HepG2 (cell line): ENCODE measurements at regions not wholly inside any gene's neighbourhood (a gene's known extent, or its start where the extent isn't known, plus 50 kb on each side); places are given as distances from the start of the nearest gene placed in this dataset.
"Not testable (repeated sequence)": the region's sequence is repeated elsewhere in the genome, so short reads cannot be mapped to it uniquely, and the experiment has no call there.

ENCODE experiments used
- ATAC-seq: fragments of 200-7000 bp; cut with Tn5 transposase; 3 replicates; pipeline ENCODE4 v1.9.1; 2020; ENCODE audit warnings: mild to moderate bottlenecking, moderate library complexity
- BruUV-seq: library from RNA; stranded (reverse); fragments of 400-500 nt; replicated peaks from 2 replicates; lab custom pipeline; 2021; lab: Mats Ljungman, UMichigan
- CTCF ChIA-PET: fragments of 300-600 bp; formaldehyde crosslinking; extraction: SDS; loops from one replicate; lab custom pipeline; 2021; ENCODE audit warnings: low total read pairs, inconsistent platforms, low intra/inter-chr PET ratio; lab: Yijun Ruan, JAX
- POLR2A ChIA-PET: fragments of 350-600 bp; sonication (Branson Sonifier 250); formaldehyde crosslinking; loops from one replicate; lab custom pipeline; 2020; ENCODE audit warnings: antibody characterized with exemption, inconsistent platforms; lab: Yijun Ruan, JAX
- DNase-seq: peaks from one replicate; pipeline ENCODE4 v3.0.0-alpha.2; 2015; ENCODE audit warnings: low spot score
- FAIRE-seq: peaks from 3 replicates; lab custom pipeline; 2011; peaks lifted over from hg19 to GRCh38; lab: Jason Lieb, UNC
- H2AFZ ChIP-seq: one replicate; pipeline ENCODE4 v1.6.1; 2011; ENCODE audit warnings: low read length, inconsistent platforms
- H3K27ac ChIP-seq: fragments of 300-600 bp; 3 replicates; pipeline ENCODE4 v1.8.0; 2011; ENCODE audit warnings: mixed run types, mild to moderate bottlenecking, mixed read lengths, low read length, inconsistent platforms; ENCODE audit not compliant: insufficient read depth; ENCODE audit errors: extremely low read length
- H3K27me3 ChIP-seq, 2 experiments: fragments of 200-600 bp in 1 of 2; 2 replicates in 1 of 2; 3 replicates in 1 of 2; pipeline versions ENCODE4 v1.6.0 to v1.8.0; 2011; ENCODE audit warnings: low read length in 2 of 2, mild to moderate bottlenecking in 2 of 2, moderate library complexity in 2 of 2, inconsistent platforms in 1 of 2; ENCODE audit not compliant: insufficient read depth in 2 of 2, control insufficient read depth in 1 of 2
- H3K36me3 ChIP-seq, 2 experiments: fragments of 200-600 bp in 1 of 2; replicated peaks in 1 of 2; 2 replicates in 1 of 2; 3 replicates in 1 of 2; pipeline versions ENCODE4 v1.5.1 to v1.8.0; 2011; ENCODE audit warnings: low read length in 2 of 2, inconsistent platforms in 1 of 2; ENCODE audit not compliant: insufficient read depth in 2 of 2, control insufficient read depth in 1 of 2
- H3K4me1 ChIP-seq: 2 replicates; pipeline ENCODE4 v1.5.1; 2012; ENCODE audit warnings: low read length, inconsistent platforms; ENCODE audit not compliant: insufficient read depth
- H3K4me2 ChIP-seq: 2 replicates; pipeline ENCODE4 v1.6.0; 2011; ENCODE audit warnings: low read depth, low read length, inconsistent platforms
- H3K4me3 ChIP-seq, 3 experiments: fragments of 200-600 bp in 1 of 3; sonication (generic), shearing (Covaris generic) in 1 of 3; replicated peaks in 1 of 3; 2 replicates each; pipeline ENCODE4 v1.5.1; 2011 to 2016; ENCODE audit warnings: low read length in 3 of 3, inconsistent platforms in 2 of 3, low read depth in 2 of 3, mild to moderate bottlenecking in 2 of 3, control low read depth in 1 of 3, mixed read lengths in 1 of 3; ENCODE audit not compliant: insufficient read depth in 1 of 3
- H3K79me2 ChIP-seq: one replicate; pipeline ENCODE4 v1.6.1; 2011; ENCODE audit warnings: low read length, inconsistent platforms; ENCODE audit not compliant: insufficient read depth
- H3K9ac ChIP-seq: 2 replicates; pipeline ENCODE4 v1.6.0; 2011; ENCODE audit warnings: mild to moderate bottlenecking, low read depth, low read length, inconsistent platforms; ENCODE audit not compliant: insufficient read depth
- H3K9me3 ChIP-seq: 2 replicates; pipeline ENCODE4 v1.5.1; 2012; ENCODE audit warnings: mild to moderate bottlenecking, low read length
- H4K20me1 ChIP-seq: 2 replicates; pipeline ENCODE4 v1.6.0; 2011; ENCODE audit warnings: inconsistent platforms, mild to moderate bottlenecking, low read length, moderate library complexity; ENCODE audit not compliant: insufficient read depth
- ATF7 ChIP-seq, 2 experiments: fragments of 450-650 bp in 1 of 2; sonication (generic) in 1 of 2; formaldehyde crosslinking in 1 of 2; IDR thresholded peaks; 2 replicates each; pipeline versions ENCODE4 v1.4.0 to v1.6.1; 2016 to 2020; ENCODE audit warnings: antibody characterized with exemption in 1 of 2, mild to moderate bottlenecking in 1 of 2, missing genetic modification reagents in 1 of 2
- LCORL ChIP-seq, 2 experiments: fragments of 450-650 bp in 1 of 2; sonication (generic) in 1 of 2; formaldehyde crosslinking in 1 of 2; IDR thresholded peaks; 2 replicates each; pipeline versions ENCODE4 v1.5.0 to v1.6.1; 2017 to 2020; ENCODE audit warnings: antibody characterized with exemption in 1 of 2, missing genetic modification reagents in 1 of 2
- ZNF746 ChIP-seq: sonication (generic); formaldehyde crosslinking; IDR thresholded peaks from 2 replicates; pipeline ENCODE4 v1.8.0; 2022; ENCODE audit warnings: mild to moderate bottlenecking, missing genetic modification reagents
- WGBS: methylation state at CpG from one replicate; pipeline ENCODE4 v1.1.6; 2017; ENCODE audit warnings: low lambda C conversion rate; 5-methylcytosine and 5-hydroxymethylcytosine counted together
- in situ Hi-C: cut with HindIII; loops from 2 replicates; pipeline ENCODE4 v1.10.0; 2017; ENCODE audit warnings: low pct_unique_long_range_greater_than_20kb; ENCODE audit not compliant: extremely low pct_ligation_motif_present
- intact Hi-C: fragments of 100-400 bp; cut with micrococcal nuclease; formaldehyde crosslinking; loops from one replicate; pipeline ENCODE4 v1.10.0; 2022; ENCODE audit not compliant: unreplicated experiment

GRCh38 chr3:170806141-170806540, 63.9 kb downstream of the RPL22L1 start:
- no peak overlapping the region for H3K4me2 ChIP-seq
- POLR2A ChIA-PET = no interaction called here
- no peak overlapping the region for H3K9ac ChIP-seq
- intact Hi-C loops = loop anchor here (10.0 kb wide), 1 partner anchor 311 kb away; no protein-coding TSS in a partner anchor
- H3K36me3 ChIP-seq = no peaks in the 10 kb centered on the region
- no peak overlapping the region for H3K27ac ChIP-seq
- H4K20me1 ChIP-seq = no peaks in the 10 kb centered on the region
- H3K27me3 ChIP-seq = no peaks in the 10 kb centered on the region; a peak in 1 of 5 replicates
- ATAC-seq (no peak), DNase-seq (no peak), FAIRE-seq (no peak)
- no peak overlapping the region for H3K4me3 ChIP-seq
- H3K79me2 ChIP-seq = no peaks in the 10 kb centered on the region
- H3K9me3 ChIP-seq = no peaks in the 10 kb centered on the region
- TF ChIP-seq ZNF746 (no peak), LCORL (IDR thresholded peaks at IDR 0.05) (peak; percentile 75), LCORL (CRISPR knock-in tag; IDR thresholded peaks at IDR 0.05) (no peak)
- CTCF ChIA-PET = no interaction called here
- WGBS = 52% methylated on average over 5 of the region's 5 CpGs
- no peak overlapping the region for H2AFZ ChIP-seq
- no TSS peak for BruUV-seq
- in situ Hi-C loops = loop anchor here (25.0 kb wide), 1 partner anchor 494 kb away; no protein-coding TSS in a partner anchor
- no peaks in the 10 kb centered on the region for H3K4me1 ChIP-seq

GRCh38 chr3:170805296-170805695, 64.7 kb downstream of the RPL22L1 start:
- BruUV-seq; H3K27ac ChIP-seq; H3K36me3 ChIP-seq; POLR2A ChIA-PET; H3K79me2 ChIP-seq; H3K4me3 ChIP-seq; H3K9me3 ChIP-seq; H4K20me1 ChIP-seq; H3K9ac ChIP-seq; CTCF ChIA-PET; DNase-seq; FAIRE-seq; H3K4me1 ChIP-seq; ATAC-seq; H3K27me3 ChIP-seq; H3K4me2 ChIP-seq; H2AFZ ChIP-seq; TF ChIP-seq ATF7 (CRISPR knock-in tag; IDR thresholded peaks at IDR 0.05): not testable (repeated sequence)
- in situ Hi-C loops = loop anchor here (25.0 kb wide), 1 partner anchor 493 kb away; no protein-coding TSS in a partner anchor
- TF ChIP-seq ATF7 (IDR thresholded peaks at IDR 0.05) = 0 out of 2 replicates have a peak, but pooled peaks have one; percentile 15
- WGBS = 39% methylated on average over 1 of the region's 1 CpG
- intact Hi-C loops = loop anchor here (10.0 kb wide), 1 partner anchor 310 kb away; no protein-coding TSS in a partner anchor

- intact Hi-C loops (loop anchor here (10.0 kb wide), 1 partner anchor 310 kb away; no protein-coding TSS in a partner anchor), in situ Hi-C loops (loop anchor here (25.0 kb wide), 1 partner anchor 492 kb away; no protein-coding TSS in a partner anchor)
- H2AFZ ChIP-seq, BruUV-seq, H3K4me2 ChIP-seq, H4K20me1 ChIP-seq, H3K79me2 ChIP-seq, H3K9me3 ChIP-seq, H3K4me1 ChIP-seq, H3K27ac ChIP-seq, H3K9ac ChIP-seq, ATAC-seq, H3K36me3 ChIP-seq, FAIRE-seq, POLR2A ChIA-PET, H3K27me3 ChIP-seq, CTCF ChIA-PET, H3K4me3 ChIP-seq, DNase-seq: not testable (repeated sequence)
- 7% methylated on average over 1 of the region's 1 CpG for WGBS
Measured at GRCh38 chr3:170804634-170805033, 65.4 kb downstream of the RPL22L1 start.
